ENCODE measurements at regions not wholly inside any gene's neighbourhood (a gene's known extent, or its start where the extent isn't known, plus 50 kb on each side); places are given as distances from the start of the nearest gene placed in this dataset.

DNA sequence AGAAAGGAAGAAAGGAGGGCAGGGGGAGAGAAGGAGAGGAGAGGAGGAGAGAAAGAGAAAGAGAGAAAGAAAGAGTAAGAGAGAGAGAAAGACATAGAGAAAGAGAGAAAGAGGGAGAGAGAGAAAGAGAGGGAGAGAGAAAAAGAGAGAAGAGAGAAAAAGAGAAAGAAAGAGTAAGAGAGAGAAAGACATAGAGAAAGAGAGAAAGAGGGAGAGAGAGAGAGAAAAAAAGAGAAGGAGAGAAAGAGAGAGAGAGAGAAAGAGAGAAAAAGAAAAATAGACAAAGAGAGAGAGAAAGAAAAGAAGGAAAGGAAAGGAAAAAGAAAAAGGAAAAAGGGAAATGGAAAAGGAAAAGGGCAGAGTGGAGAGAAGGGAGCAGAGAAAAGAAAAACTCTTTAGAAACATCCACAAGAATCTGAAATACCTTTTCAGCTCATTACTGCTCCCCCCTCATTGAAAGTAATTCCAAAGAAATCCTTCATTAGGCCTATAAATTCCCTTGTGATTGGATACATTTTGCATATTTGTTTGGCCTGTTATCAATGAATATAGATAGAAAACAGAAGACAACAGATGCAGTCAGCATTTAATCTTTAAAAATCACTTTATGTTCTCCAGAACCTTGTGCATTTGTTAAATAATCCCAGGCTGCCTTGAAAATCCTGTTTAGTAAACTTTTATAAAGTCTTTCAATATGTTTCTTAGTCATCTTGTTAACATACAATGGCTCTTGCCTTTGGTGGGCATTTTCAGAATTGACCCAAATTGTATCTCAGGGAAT, 411.5 kb downstream of the NFIB start:
- DNase-seq (ENCODE audit: low read depth, low spot score): no peak
- no peak overlapping the region for H3K27ac ChIP-seq

DNA sequence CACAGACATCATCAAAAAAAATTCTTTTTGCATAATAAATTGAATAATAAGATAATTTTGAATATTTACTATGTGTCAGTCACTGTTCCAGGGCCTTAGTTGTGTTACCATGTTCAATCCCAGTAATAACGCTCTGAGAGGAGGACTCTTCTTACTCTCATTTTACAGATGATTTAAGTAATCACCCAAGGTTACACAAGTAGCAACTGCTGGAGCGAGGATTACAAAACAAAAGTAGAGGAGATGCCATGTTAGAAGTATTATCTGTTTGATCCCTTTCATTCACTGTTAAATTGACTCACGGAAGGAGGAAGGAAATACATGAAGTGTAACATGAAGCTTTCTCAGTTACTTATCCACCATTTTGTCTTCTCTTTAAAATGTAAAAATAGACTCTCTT, 412.8 kb downstream of the NFIB start:
- peak overlapping the region; percentile 57 for H3K27ac ChIP-seq
- DNase-seq (ENCODE audit: low read depth, low spot score): no peak

DNA sequence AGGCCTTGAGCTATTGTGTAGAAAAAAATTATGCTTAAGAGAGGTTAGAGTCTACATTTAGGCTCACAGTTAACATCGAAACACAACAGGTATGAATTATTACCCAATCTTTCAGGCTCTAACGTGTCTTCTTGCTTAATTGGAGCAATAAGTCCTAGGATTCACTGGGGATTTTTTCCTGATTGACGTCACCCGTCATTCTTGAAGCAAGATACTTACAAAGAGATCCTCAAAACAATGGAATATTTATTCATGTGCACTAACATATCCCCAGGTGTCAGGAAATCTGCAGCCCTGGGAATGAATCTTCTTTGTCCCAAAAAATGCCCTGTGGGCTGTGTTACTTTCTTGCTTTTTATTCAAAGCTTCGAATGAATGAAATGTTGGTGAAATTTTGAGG, 413.5 kb downstream of the NFIB start:
- DNase-seq (ENCODE audit: low read depth, low spot score): peak; percentile 56
- H3K27ac ChIP-seq: peak overlapping the region; percentile 57

DNA sequence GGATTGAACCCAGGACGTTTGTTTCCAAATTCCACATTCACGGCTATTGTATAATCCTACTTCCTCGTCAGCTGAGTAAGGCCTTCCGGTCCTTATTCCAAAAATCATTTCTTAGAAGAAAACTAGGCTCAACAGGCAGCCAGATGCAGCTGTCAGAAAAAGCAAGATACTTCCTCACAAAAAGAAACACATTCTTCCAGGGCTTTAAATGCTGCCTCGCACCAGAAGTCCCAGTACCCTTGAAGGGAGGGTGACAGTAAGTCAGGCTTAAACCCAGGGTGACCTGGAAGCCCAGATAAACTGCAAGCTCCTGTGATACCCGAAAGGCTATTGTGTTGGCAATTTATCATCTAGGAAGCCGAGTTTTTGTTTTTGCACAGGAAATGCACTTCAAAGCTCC, 414.0 kb downstream of the NFIB start:
- peak overlapping the region; percentile 57 for H3K27ac ChIP-seq
- DNase-seq (ENCODE audit: low read depth, low spot score): no peak

DNA sequence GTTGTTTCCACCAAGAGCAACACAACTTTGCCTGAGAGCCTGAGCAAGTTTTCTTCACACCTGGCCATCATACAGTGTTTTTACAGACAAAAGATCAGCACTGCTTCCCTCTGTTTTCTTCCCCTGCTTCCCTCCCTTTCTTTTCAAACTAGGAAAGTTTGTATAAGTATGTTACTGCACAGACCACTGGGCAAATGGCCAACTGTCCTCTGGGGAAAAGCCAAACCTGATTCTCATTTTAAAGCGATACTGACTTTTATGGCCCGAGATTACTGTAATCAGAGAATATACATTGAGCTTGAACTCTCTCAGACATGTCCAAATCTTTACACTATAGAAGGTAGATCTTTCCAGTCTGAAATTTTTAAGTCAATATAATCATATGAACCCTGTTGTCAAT, 415.0 kb downstream of the NFIB start:
- no peak for DNase-seq (ENCODE audit: low read depth, low spot score)
- no peak overlapping the region for H3K27ac ChIP-seq

DNA sequence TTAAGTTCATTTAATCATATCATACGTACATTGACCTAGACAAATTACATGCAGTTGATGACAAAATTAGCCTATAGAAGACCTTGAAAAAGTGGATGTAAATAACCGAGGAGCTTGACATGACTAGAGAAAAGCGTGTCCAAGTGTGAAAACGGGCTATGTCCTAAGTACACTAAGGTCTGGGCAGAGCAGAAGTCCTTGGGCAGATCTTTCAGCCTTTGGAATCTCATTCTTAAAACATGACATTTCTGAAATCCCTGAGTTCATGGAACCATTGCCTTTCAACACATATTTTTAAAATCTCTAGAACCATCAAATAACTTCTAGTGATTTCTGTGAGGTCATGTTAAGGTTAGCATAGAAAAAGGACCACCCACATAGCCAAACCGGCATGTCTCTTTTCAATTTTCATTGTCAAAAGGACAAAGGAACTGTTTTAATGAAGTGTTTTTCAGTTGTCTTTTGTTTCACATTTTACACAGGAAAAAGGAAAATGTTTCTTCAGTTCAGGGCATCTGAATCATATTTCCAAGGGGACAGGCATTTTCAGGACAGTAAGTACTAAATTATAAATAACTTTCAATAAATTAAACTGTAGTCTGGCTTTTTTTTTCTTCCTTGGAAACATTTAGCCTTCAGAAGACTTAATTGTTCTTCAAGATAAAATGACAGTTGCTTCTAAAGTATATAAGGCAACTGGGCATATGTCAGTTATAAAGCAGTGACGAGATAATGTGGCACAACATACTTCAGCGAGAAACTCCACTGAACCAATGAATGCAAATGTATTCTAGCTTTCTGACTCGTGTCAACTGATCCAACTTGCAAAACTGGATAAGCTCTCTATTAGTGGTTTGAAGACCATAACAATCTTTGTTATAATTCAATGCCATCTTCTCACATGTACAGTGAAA, 416.8 kb downstream of the NFIB start:
- no peak overlapping the region for H3K27ac ChIP-seq
- DNase-seq (ENCODE audit: low read depth, low spot score): no peak

DNA sequence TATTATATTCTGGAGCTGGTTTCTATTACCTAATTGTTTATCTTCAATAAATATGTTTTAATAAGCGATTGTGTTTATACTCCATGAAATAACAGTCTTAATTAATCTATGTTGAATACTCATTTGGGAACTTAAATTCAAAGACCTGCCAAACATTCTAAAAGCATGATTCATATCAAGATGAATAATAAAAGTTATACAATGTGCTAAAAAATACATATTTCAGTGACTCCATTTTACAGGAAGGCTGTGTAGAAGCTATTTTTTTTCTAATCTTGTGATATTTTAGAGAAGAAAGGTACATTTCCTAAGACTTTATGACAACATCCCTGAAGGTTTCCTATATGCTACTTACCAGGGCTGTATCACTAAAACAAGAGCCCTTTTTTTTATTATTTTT, 417.9 kb downstream of the NFIB start:
- no peak overlapping the region for H3K27ac ChIP-seq
- no peak for DNase-seq (ENCODE audit: low read depth, low spot score)

DNA sequence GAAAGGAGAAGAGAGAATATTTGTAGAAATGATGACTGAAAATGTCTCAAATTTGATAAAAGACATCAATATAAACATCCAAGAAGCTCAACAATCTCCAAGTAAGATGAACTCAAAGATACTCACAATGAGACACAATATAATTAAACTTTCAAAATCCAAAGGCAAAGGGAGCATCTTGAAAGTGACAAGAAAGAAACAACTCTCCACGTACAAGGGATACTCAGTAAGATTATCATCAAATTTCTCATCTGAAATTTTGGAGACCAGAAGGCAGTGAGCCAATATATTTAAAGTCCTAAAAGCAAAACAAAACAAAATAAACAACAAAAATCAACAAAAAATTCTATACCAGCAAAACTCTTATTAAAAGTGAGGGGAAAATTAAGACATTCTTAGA, 428.7 kb downstream of the NFIB start:
- DNase-seq (ENCODE audit: low read depth, low spot score): no peak
- H3K27ac ChIP-seq: no peak overlapping the region

DNA sequence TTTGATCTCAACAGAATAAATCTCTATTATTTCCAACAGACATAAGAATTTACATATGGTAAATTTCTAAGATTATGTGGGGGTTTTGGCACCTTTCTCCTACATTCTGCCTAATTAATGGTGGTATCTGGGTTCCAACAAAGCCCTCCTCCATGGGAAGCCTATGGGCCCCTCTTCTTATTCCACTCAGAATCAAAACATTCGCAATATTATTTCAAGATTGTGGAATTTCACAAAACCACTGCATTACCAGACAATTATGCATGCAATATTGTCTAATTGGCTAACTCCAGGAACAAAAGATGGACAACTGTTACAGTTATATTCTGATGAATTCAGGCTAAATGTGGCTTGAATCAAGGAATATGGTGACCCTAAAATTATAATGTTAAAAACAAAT, 434.0 kb downstream of the NFIB start:
- no peak for DNase-seq (ENCODE audit: low read depth, low spot score)
- no peak overlapping the region for H3K27ac ChIP-seq

DNA sequence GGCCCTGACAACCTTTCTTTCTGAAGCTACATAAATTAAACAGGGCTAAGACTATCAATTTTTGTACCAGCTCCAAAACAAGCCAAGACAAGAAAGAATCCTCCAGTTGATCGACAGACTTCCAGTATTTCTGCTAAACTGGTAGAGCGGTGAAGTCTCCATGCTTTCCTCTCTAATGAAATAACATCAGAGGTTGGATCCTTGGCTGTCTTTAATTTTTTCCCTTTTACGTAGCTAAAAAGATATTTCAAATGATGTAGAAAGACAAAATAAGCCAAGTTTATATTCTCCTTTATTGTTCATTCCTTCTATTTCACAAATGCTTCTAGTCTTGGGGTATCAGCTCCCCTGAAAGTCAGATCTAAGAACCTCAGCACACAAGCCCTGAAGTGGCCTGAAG, 434.9 kb downstream of the NFIB start:
- DNase-seq (ENCODE audit: low read depth, low spot score): no peak
- H3K27ac ChIP-seq: no peak overlapping the region

DNA sequence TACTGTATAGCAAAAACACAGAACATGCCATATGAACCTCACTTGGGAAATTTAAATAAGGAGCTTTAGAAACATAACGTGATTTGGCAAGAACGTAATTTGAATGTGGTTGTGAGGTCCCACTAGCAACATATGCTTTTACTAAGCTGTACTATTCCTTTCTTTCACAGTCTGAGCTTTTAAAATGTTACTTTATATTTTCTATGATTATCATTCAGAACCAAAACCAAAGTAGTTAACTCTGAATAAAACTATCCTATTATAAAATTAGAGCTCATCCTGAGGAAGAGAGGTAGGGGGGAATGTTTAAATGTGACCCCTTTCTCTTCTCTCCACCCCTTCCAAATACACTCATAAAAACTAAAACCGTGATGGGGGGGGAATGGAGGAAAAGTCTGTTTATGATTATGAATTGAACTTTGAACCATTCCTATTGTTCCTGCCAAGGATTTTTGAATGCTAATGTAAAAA, 435.7 kb downstream of the NFIB start:
- DNase-seq (ENCODE audit: low read depth, low spot score): no peak
- H3K27ac ChIP-seq: no peak overlapping the region

DNA sequence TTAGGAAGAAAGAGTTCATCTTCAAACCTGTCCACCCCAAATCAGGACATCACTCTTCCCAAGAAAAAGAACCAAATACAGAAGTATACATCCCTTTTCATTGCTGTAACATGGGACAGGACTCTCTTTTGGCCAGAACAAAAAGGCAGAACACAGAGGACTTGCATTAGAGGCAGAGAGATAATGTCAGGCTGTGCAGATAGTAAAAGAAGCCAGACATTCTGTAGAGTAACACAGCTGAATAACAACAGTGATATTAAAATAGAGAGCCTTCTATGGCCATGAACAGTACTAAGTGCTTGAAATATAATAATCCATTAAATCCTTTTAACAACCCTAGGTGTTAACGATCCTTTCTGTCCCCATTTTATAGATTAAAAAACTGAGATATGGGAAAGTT, 437.2 kb downstream of the NFIB start:
- no peak overlapping the region for H3K27ac ChIP-seq
- no peak for DNase-seq (ENCODE audit: low read depth, low spot score)

DNA sequence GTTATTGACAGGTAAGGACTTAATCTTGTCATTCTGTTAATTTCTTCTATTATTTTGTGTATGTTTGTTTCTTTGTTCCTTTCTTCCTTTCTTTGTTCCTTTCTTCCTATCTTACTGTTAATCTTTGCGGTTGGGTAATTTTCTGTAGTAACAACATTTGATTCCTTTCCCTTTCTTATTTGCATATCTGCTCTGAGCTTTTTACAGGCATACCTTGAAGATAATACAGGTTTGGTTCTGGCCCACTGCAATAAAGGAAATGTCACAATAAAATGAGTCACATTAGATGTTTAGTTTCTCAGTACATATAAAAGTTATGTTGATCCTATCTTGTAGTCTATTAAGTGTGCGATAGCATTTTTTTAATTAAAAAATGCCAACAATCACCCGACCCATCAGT, 440.7 kb downstream of the NFIB start:
- H3K27ac ChIP-seq: no peak overlapping the region
- no peak for DNase-seq (ENCODE audit: low read depth, low spot score)

DNA sequence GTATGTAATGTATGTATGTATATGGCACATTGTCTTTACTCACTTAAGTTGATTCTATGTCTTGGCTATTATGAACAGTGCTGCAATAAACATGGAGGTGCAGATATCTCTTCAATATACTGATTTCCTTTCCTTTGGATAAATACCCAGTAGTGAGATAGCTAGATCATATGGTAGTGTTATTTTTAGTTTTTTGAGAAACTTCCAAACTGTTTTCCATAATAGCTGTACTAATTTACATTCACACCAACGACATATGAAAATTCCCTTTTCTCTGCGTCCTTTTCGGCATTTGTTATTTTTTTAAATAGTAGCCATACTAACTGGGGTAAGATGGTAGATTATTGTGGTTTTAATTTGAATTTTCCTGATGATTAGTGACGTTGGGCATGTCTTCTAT, 445.6 kb downstream of the NFIB start:
- no peak overlapping the region for H3K27ac ChIP-seq
- no peak for DNase-seq (ENCODE audit: low read depth, low spot score)

DNA sequence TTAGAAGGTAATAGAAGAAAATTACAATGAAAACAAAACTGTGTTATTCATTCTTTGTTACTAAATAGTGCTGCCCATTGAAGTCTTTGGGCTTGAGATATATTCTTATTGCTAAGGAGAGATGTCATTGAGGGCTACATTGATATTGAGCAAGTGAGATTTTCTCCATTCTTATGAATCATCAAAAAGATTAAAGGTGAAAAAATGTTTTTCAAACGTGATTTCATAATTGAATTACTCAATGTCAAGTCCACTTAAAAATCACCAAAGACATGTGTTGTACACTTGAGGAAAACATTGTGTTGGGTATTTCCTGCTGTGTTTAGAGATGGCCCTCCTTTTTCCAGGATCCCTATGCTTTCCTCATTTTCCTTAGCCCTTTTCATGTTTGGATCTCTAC, 448.1 kb downstream of the NFIB start:
- H3K27ac ChIP-seq: no peak overlapping the region
- DNase-seq (ENCODE audit: low read depth, low spot score): no peak

DNA sequence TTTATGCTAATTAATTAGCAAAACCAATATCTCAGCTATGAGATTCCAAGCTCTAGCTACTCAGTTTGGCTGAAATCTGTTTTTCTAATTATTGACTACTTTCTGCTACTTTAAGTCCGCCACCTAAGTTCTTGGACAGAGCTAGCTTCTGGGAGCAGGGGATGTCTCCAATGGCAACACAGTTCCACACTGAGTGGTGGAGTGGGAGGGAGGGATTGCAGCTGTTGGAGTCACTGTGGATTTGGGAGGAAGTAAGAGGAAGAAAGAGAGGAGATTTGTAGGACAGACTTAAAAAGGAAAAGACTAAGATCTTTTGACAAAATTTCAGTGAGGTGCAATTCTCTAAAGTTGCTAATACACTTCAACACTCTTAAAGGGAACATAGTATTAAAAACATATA, 450.8 kb downstream of the NFIB start:
- no peak for DNase-seq (ENCODE audit: low read depth, low spot score)
- no peak overlapping the region for H3K27ac ChIP-seq

DNA sequence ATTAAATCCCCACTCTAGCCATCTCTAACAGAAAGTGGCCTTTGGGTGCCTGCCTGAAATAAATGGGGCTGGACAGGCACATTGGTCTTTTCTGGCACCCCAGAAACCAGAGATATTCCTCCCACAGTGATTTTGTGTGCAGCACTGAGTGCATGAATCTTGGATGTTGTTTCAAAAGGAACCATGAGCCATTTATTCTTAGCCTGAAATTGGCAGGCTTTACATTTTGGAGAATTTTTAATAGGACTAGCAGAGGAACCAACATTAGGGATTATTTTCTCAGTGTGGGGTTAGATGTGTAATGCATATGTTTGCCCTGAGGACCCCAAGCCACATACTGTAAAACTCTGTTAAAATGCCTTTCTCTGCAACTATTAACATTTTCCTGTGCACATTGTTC, 451.3 kb downstream of the NFIB start:
- no peak overlapping the region for H3K27ac ChIP-seq
- DNase-seq (ENCODE audit: low read depth, low spot score): no peak

DNA sequence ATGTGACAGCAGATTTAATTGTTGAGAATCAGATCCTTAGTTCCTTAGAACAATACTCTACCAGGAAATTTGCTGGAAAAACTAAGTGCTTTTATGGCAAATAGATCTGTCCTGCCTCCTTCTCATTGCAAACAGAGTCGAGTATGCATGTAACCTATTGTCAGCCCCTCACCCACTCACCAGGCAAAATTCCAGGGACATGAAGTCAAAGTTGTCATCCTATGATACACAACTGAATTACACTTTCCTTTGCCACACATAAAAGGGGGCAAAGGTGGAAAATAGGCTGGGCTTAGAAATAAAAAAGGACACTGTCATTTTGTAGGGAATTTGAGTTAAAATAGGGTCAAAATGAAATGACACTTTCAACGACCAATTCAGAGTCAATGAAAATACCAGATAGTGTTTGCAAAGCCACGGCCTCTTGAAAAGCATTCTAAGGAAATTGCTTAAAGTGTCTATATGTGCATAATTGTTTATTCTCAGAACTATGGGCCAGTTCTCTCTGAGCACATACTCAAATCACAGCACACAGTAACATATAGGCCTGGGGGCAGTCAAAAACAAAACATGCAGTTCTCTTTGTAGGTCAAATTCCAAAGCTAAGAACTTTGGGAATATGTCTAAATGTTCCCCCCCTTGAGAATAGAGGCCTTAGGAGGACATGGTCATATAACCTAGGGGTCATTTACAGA, 452.8 kb downstream of the NFIB start:
- no peak overlapping the region for H3K27ac ChIP-seq
- DNase-seq (ENCODE audit: low read depth, low spot score): no peak

DNA sequence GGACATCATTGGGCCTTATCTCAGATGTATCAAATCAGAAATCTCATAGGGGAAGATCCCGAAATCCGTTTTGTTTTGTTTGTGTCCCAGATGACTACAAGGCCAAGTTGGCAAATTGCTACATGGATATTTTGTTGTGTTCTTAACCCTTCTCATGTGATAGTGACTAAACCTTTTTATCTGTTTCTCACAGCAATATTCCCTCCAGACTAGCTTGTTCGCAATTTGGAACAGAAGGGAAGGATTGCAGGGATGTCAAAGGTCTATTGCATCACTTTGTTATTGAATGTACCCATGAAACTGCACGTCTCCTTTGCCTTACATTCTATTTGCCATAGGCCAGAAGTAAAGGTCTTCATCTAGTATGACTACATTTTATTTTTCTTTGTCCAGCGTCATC, 453.9 kb downstream of the NFIB start:
- no peak for DNase-seq (ENCODE audit: low read depth, low spot score)
- no peak overlapping the region for H3K27ac ChIP-seq

DNA sequence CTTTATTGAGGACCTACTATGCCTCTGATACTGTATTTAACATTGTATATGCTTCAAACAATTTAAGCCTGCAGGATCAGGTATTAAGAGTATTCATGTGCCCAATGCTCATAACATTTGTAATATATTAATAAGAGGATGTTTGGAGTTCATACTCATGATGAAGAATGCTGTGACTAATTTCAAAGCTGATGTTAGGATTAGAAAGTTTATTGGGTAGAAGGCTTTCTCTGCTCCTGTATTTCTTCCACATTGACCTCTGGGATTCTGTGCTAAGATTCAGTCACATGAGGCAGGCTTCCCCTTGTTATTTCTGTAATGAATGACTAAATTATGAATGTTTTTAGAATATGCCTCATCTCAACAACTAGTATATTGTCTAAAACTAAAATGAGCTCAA, 456.4 kb downstream of the NFIB start:
- H3K27ac ChIP-seq: peak overlapping the region; percentile 28
- DNase-seq (ENCODE audit: low read depth, low spot score): no peak

DNA sequence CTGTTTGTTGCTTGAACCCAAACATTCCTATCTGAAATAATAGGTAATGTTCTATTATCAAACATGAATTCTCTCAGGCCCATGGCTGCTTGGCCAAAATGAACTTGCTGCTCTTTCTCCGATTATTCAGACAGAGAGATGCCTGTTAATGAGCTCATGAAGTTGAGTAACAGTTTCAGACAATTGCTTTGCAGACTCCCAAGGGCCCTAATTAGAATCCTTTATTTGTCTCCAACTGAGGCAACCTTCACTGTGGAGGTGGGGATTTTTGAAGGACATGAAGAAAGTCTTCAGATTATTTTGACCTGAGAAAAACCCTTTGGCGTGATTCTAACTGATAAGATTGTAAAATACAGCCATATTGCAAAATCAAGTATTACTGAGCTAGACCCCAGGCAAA, 466.7 kb downstream of the NFIB start:
- no peak for DNase-seq (ENCODE audit: low read depth, low spot score)
- no peak overlapping the region for H3K27ac ChIP-seq

Measured in epithelial cell of prostate (primary cell).